ENCODE measurements at regions not wholly inside any gene's neighbourhood (a gene's known extent, or its start where the extent isn't known, plus 50 kb on each side); places are given as distances from the start of the nearest gene placed in this dataset.

DNA sequence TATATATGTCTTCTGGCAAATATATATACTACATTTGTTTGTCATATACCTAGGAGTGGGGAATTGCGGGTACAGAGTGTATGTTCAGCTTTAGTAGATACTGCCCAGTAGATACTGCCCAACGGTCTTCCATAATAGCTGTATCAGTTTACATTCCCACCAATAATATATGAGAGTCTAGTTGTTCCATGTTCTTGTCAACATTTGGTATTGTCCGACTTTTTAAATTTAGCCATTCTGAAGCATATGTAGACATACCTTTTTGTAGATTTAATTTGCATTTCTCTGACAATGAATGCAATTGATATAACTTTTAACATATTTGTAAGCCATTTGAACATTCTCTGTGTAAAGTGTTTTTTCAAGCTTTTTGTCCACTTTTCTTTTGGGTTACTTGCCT lies 99.0 kb upstream of the HIVEP3 start:
- no peak overlapping the region for H3K27ac Mint-ChIP-seq
- no peaks in the 10 kb centered on the region for H3K36me3 Mint-ChIP-seq
- DNase-seq: no peak
- H3K4me3 Mint-ChIP-seq: no peak overlapping the region
- peaks cover 41% of the 10 kb centered on the region for H3K4me1 Mint-ChIP-seq (ENCODE audit: low read depth)
- POLR2A ChIA-PET: interaction anchor here (1.0 kb wide), 2 partner anchors 100 to 155 kb away, joined by 3 read pairs; no protein-coding TSS in a partner anchor
- CTCF ChIA-PET: no interaction called here
- H3K27me3 Mint-ChIP-seq: no peaks in the 10 kb centered on the region
- H3K9me3 Mint-ChIP-seq: peaks cover 6% of the 10 kb centered on the region
- intact Hi-C loops (cut with micrococcal nuclease): loop anchor here (2.0 to 10.0 kb wide), 3 partner anchors 15 to 153 kb away; no protein-coding TSS in a partner anchor

DNA sequence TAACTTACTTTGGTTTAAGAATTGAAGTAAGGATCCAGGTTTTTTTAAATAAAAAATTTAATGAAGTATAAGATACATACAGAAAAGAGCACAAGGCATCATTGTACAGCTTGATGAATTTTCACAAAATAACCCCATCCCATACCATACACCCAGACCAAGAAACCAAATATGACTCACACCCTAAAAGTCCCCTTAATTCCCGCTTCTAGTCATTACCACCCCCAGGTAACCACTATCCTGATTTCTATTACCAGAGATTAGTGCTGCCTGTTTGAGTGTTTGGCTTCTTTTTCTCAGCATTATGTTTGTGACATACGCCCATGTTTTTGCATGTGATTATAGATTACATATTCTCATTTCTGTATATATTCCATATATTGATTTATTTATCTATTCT lies 98.5 kb upstream of the HIVEP3 start:
- H3K27ac Mint-ChIP-seq: no peak overlapping the region
- H3K4me1 Mint-ChIP-seq (ENCODE audit: low read depth): peaks cover 41% of the 10 kb centered on the region
- POLR2A ChIA-PET: interaction anchor here (1.0 kb wide), 2 partner anchors 99 to 155 kb away, joined by 3 read pairs; no protein-coding TSS in a partner anchor
- no peak for DNase-seq
- intact Hi-C loops (cut with micrococcal nuclease): loop anchor here (2.0 to 10.0 kb wide), 3 partner anchors 16 to 152 kb away; no protein-coding TSS in a partner anchor
- H3K9me3 Mint-ChIP-seq: peaks cover 6% of the 10 kb centered on the region
- CTCF ChIA-PET: no interaction called here
- no peaks in the 10 kb centered on the region for H3K36me3 Mint-ChIP-seq
- H3K4me3 Mint-ChIP-seq: no peak overlapping the region
- no peaks in the 10 kb centered on the region for H3K27me3 Mint-ChIP-seq

DNA sequence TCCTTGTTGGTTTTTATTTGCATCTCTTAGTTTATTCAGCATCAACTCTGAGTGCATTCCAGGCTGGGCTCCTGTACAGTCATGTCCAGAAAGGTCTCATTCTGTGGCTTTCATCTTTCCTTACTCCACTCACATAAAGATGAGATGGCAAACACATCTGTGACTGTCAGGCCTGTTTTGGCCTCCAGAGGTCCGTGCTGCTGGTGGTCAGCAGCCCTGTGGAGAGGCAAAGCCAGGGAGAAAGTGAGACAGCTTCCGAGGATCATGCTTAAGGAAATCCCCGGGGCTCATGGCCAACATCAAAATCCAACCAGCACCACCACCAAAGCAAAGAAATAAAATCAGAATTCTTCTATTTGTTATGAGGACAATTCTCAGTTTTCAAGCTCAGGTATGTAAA lies 96.1 kb upstream of the HIVEP3 start:
- Mint-ChIP-seq H3K9me3 (peaks cover 6% of the 10 kb centered on the region), H3K27me3 (no peaks in the 10 kb centered on the region)

DNA sequence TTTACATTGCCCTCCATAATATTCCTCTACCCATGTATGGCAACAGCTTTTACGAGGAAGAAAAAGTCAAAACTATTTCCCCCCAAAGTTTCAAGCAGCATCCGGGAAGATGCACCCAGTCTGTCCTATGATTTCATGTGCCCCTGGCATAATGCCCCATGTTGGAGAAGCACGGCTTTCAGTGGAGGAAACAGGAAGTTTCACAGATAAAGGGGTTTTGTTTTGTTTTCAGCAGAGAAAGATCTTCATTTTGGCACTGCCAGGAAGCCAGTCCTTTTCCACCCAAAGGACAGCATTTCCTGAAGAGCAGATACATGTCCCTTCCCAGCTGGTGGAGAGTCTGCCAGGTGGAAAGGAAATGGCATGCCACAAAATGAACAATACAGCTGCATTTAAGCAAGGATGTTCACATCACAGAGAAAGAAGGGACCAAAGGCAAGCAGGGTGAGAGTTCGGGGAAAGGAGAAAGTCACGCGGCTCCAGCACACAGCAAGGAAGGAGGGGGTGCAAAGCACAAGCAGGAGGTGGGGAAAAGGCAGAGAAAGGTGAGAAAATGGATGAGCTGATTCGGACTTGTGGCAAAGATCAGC lies 95.3 kb upstream of the HIVEP3 start:
- Mint-ChIP-seq H3K36me3 (no peaks in the 10 kb centered on the region), H3K4me1 (ENCODE audit: low read depth) (peaks cover 62% of the 10 kb centered on the region), H3K4me3 (no peak overlapping the region), H3K27ac (no peak overlapping the region), H3K27me3 (no peaks in the 10 kb centered on the region), H3K9me3 (peaks cover 6% of the 10 kb centered on the region)
- no peak for DNase-seq
- intact Hi-C loops (cut with micrococcal nuclease): loop anchor here (10.0 kb wide), 1 partner anchor 149 kb away; no protein-coding TSS in a partner anchor
- ChIA-PET POLR2A (no interaction called here), CTCF (no interaction called here)

More for the DNA sequence above, 96.1 kb upstream of the HIVEP3 start:
- intact Hi-C loops (cut with micrococcal nuclease): loop anchor here (10.0 kb wide), 1 partner anchor 150 kb away; no protein-coding TSS in a partner anchor
- no peak for DNase-seq
- Mint-ChIP-seq H3K27ac (no peak overlapping the region), H3K4me1 (ENCODE audit: low read depth) (peaks cover 54% of the 10 kb centered on the region), H3K4me3 (no peak overlapping the region), H3K36me3 (no peaks in the 10 kb centered on the region)
- POLR2A ChIA-PET: no interaction called here
- CTCF ChIA-PET: no interaction called here

DNA sequence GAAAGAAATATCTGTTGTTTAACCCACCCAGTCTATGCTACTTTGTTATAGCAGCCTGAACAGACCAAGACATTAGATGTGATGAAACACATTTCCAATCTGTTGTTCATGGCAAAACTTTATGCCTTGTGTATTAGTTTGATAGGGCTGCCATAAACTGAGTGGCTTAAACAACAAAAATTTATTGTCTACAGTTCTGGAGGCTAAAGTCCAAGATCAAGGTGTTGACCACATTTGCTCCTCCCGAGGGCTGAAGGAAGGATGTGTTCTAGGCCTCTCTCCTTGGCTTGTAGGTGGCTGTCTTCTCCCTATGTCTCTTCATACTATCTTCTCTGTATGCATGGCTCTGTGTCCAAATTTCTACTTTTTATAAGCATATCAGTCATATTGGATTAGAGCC lies 94.1 kb upstream of the HIVEP3 start:
- POLR2A ChIA-PET: no interaction called here
- H3K4me3 Mint-ChIP-seq: no peak overlapping the region

DNA sequence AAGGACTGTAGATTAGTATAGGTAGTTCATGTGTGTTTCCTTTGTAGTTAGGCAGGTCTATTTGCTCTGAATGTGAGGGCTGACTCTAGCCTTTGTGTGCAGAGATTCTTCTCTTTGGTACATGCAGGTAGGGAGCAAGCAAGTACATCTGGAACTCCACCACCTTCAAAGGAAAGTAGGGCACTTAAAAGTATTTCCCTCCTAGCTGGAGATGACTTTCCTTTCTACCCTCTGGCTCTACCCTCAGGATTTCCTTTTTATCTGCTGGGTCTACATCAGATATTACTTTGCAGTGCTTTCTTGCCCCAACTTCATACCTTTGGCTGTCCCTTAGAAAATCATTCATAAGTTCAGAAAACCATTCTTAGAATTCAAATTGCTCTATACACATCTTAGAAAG lies 91.7 kb upstream of the HIVEP3 start:
- intact Hi-C loops (cut with micrococcal nuclease): loop anchor here (10.0 kb wide), 1 partner anchor 146 kb away; no protein-coding TSS in a partner anchor
- ChIA-PET POLR2A (interaction anchor here (0.9 kb wide), 1 partner anchor 14 kb away, joined by 4 read pairs; no protein-coding TSS in a partner anchor), CTCF (no interaction called here)
- Mint-ChIP-seq H3K4me3 (no peak overlapping the region), H3K36me3 (no peaks in the 10 kb centered on the region), H3K9me3 (no peaks in the 10 kb centered on the region), H3K27ac (no peak overlapping the region), H3K27me3 (no peaks in the 10 kb centered on the region), H3K4me1 (ENCODE audit: low read depth) (peaks cover 56% of the 10 kb centered on the region)
- DNase-seq: no peak

More for the DNA sequence above, 94.1 kb upstream of the HIVEP3 start:
- H3K27ac Mint-ChIP-seq: no peak overlapping the region
- H3K27me3 Mint-ChIP-seq: no peaks in the 10 kb centered on the region
- H3K36me3 Mint-ChIP-seq: no peaks in the 10 kb centered on the region
- H3K4me1 Mint-ChIP-seq (ENCODE audit: low read depth): peaks cover 63% of the 10 kb centered on the region
- intact Hi-C loops (cut with micrococcal nuclease): loop anchor here (10.0 kb wide), 1 partner anchor 148 kb away; no protein-coding TSS in a partner anchor
- CTCF ChIA-PET: no interaction called here
- no peak for DNase-seq
- no peaks in the 10 kb centered on the region for H3K9me3 Mint-ChIP-seq

DNA sequence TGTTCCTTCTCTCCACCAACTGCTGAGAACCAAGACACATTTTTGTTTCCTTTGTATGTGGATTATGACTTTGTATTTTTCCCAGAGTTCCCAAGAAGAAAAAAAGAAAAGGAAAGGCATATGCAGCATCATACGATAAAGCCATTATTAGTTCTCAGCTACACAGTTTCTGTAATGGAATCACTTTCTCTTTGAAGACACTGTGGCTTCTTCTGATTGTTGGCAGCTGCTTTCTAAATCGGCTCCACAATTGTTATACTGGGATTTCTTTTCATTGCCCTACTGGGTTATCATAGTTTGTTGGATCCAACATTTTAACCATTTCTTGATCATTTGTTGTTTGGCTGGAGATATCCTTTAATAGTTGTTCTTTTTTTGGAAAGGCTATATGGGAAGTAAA lies 89.5 kb upstream of the HIVEP3 start:
- Mint-ChIP-seq H3K27me3 (no peaks in the 10 kb centered on the region), H3K27ac (no peak overlapping the region), H3K9me3 (no peaks in the 10 kb centered on the region), H3K36me3 (no peaks in the 10 kb centered on the region), H3K4me3 (no peak overlapping the region), H3K4me1 (ENCODE audit: low read depth) (peaks cover 36% of the 10 kb centered on the region)
- intact Hi-C loops (cut with micrococcal nuclease): no loop called here
- DNase-seq: no peak
- POLR2A ChIA-PET: no interaction called here
- CTCF ChIA-PET: no interaction called here

DNA sequence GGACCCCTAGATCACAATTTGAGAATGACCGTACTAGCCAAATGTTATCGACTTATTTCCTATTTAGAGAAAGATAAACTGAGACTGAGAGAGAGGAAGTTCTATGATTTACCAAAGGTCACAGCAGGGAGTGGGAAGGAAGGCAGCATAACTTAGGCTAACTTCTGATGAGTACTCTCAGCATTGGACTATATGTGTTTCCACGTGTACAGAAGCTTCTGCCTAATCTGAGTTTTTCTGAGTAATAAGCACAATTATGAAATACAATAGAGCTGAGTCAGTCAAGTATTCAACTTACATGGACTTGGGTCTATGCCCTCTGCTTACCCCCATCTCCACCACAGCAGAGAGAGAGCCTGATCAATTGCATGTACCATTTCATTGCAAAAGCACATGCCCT lies 88.1 kb upstream of the HIVEP3 start:
- POLR2A ChIA-PET: no interaction called here
- no peaks in the 10 kb centered on the region for H3K27me3 Mint-ChIP-seq
- peaks cover 42% of the 10 kb centered on the region for H3K4me1 Mint-ChIP-seq (ENCODE audit: low read depth)
- H3K4me3 Mint-ChIP-seq: no peak overlapping the region
- H3K36me3 Mint-ChIP-seq: no peaks in the 10 kb centered on the region
- intact Hi-C loops (cut with micrococcal nuclease): no loop called here
- no peak for DNase-seq
- CTCF ChIA-PET: no interaction called here
- H3K27ac Mint-ChIP-seq: no peak overlapping the region
- no peaks in the 10 kb centered on the region for H3K9me3 Mint-ChIP-seq

DNA sequence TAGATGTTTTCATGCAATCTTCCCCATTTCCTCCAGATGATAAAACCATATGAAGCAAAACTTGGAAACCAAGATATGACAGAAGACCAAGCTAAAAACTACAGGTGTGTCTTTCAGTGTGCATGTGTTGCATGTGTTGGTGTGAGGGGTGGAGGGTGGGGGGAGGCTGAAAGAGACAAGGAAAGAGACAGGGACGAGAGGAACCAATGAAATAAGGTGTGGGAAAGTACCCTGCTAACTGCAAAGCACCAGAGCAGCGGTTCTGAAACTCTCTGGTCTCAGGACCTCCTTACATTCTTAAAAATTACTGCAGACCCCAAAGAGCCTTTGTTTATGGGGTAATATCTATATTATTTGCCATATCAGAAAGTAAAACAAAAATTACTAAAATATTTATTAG lies 87.4 kb upstream of the HIVEP3 start:
- POLR2A ChIA-PET: no interaction called here
- Mint-ChIP-seq H3K27ac (no peak overlapping the region), H3K4me1 (ENCODE audit: low read depth) (peaks cover 39% of the 10 kb centered on the region), H3K36me3 (no peaks in the 10 kb centered on the region), H3K4me3 (no peak overlapping the region), H3K27me3 (no peaks in the 10 kb centered on the region), H3K9me3 (no peaks in the 10 kb centered on the region)
- intact Hi-C loops (cut with micrococcal nuclease): no loop called here
- CTCF ChIA-PET: no interaction called here
- no peak for DNase-seq

DNA sequence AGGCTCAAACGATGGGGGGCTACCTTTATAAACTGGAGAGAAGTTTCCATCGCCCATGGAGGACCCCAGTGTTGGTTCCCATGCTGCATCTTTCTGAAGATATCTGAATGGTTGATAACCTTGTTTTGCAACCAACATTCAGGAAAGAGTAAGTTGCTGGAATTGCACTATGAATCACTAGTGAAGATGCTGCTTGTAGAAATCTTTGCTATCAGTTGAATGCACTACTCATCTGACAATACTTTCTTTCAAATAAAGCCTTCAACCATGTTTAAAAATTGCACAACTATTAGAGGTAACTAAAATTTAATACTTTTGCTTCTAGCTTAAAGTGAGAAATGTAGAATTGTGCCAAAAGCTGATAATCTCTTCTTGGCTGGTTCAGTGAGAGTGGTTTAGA lies 86.8 kb upstream of the HIVEP3 start:
- H3K36me3 Mint-ChIP-seq: no peaks in the 10 kb centered on the region
- H3K27me3 Mint-ChIP-seq: no peaks in the 10 kb centered on the region
- intact Hi-C loops (cut with micrococcal nuclease): no loop called here
- ChIA-PET POLR2A (no interaction called here), CTCF (no interaction called here)
- H3K9me3 Mint-ChIP-seq: no peaks in the 10 kb centered on the region
- H3K4me1 Mint-ChIP-seq (ENCODE audit: low read depth): peaks cover 34% of the 10 kb centered on the region
- DNase-seq: no peak
- no peak overlapping the region for H3K4me3 Mint-ChIP-seq
- H3K27ac Mint-ChIP-seq: no peak overlapping the region

DNA sequence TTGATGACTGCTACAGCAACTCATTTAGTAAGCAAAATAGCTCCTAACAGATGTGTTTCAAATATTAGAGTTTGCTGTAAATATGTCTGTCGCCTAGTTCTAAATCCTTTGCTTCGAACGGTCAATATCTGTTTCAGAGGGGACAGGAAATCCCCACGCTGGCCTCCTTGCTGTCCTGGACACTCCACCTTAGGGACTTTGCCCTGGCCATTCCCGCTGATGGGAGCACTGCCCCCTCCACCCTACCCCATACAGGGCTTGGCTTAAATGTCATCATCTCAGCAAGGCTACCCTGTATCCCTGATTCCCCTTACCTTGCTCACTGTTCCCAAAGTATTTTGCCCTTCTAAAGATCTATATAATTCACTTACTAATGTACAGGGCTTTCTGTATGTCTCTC lies 86.1 kb upstream of the HIVEP3 start:
- DNase-seq: no peak
- Mint-ChIP-seq H3K4me1 (ENCODE audit: low read depth) (peaks cover 30% of the 10 kb centered on the region), H3K36me3 (no peaks in the 10 kb centered on the region), H3K27ac (no peak overlapping the region), H3K4me3 (no peak overlapping the region), H3K9me3 (no peaks in the 10 kb centered on the region), H3K27me3 (no peaks in the 10 kb centered on the region)
- ChIA-PET POLR2A (no interaction called here), CTCF (no interaction called here)
- intact Hi-C loops (cut with micrococcal nuclease): no loop called here

DNA sequence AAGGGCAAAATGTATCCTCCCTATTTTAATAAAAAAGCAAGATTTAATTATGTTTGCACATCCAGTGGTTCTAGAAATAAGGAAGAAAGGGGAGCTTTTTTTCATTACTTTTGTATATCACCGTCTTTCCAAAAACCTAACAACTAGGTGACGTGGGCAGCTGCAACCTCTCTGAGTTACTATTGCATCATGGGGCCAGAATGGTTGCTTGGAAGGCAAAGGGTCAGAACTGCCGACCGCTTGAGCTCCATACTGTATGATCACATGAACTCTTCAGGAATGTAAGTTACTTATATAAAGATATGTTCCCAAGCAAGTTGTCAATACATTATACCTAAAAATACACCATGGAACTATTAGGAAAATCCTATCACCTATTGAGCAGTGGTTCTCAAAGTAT lies 85.6 kb upstream of the HIVEP3 start:
- Mint-ChIP-seq H3K27me3 (no peaks in the 10 kb centered on the region), H3K36me3 (no peaks in the 10 kb centered on the region), H3K4me1 (ENCODE audit: low read depth) (peaks cover 25% of the 10 kb centered on the region), H3K27ac (no peak overlapping the region), H3K9me3 (no peaks in the 10 kb centered on the region), H3K4me3 (no peak overlapping the region)
- DNase-seq: no peak
- ChIA-PET POLR2A (no interaction called here), CTCF (no interaction called here)
- intact Hi-C loops (cut with micrococcal nuclease): no loop called here

DNA sequence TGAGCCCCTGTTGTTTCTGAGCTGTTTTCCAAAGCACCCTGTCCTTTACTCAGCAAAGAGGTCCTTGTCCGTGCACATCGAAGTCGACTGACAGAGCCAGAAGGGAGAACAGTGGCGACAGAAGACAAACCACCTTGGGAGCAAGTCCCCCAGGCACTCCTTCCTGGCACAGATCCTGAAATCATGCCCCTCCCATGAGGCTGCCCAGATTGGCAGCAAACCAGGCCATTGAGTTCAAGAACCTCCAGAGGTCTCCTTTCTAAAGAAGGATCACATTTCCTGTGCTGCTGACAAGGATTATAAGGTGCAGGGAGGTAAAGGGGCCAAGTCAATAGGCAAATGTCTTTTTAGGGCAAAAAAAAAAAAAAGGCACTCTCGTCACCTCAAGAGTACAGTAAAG lies 84.7 kb upstream of the HIVEP3 start:
- ChIA-PET POLR2A (no interaction called here), CTCF (no interaction called here)
- Mint-ChIP-seq H3K4me3 (no peak overlapping the region), H3K9me3 (no peaks in the 10 kb centered on the region), H3K27ac (no peak overlapping the region), H3K4me1 (ENCODE audit: low read depth) (peaks cover 21% of the 10 kb centered on the region), H3K27me3 (no peaks in the 10 kb centered on the region), H3K36me3 (no peaks in the 10 kb centered on the region)
- no peak for DNase-seq
- intact Hi-C loops (cut with micrococcal nuclease): no loop called here
